ENCODE measurements at regions not wholly inside any gene's neighbourhood (a gene's known extent, or its start where the extent isn't known, plus 50 kb on each side); places are given as distances from the start of the nearest gene placed in this dataset.

GRCh38 chr13:32828711-32829110, 187.5 kb upstream of the KL start:
- TF ChIP-seq RFX5 (IDR thresholded peaks at IDR 0.05): no peak
- TF ChIP-seq POLR2A (IDR thresholded peaks at IDR 0.05; ENCODE audit: low read length): no peak
- TF ChIP-seq, protein P1, sequence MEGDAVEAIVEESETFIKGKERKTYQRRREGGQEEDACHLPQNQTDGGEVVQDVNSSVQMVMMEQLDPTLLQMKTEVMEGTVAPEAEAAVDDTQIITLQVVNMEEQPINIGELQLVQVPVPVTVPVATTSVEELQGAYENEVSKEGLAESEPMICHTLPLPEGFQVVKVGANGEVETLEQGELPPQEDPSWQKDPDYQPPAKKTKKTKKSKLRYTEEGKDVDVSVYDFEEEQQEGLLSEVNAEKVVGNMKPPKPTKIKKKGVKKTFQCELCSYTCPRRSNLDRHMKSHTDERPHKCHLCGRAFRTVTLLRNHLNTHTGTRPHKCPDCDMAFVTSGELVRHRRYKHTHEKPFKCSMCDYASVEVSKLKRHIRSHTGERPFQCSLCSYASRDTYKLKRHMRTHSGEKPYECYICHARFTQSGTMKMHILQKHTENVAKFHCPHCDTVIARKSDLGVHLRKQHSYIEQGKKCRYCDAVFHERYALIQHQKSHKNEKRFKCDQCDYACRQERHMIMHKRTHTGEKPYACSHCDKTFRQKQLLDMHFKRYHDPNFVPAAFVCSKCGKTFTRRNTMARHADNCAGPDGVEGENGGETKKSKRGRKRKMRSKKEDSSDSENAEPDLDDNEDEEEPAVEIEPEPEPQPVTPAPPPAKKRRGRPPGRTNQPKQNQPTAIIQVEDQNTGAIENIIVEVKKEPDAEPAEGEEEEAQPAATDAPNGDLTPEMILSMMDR (IDR thresholded peaks at IDR 0.05): no peak
